ENCODE measurements at regions not wholly inside any gene's neighbourhood (a gene's known extent, or its start where the extent isn't known, plus 50 kb on each side); places are given as distances from the start of the nearest gene placed in this dataset.

DNA sequence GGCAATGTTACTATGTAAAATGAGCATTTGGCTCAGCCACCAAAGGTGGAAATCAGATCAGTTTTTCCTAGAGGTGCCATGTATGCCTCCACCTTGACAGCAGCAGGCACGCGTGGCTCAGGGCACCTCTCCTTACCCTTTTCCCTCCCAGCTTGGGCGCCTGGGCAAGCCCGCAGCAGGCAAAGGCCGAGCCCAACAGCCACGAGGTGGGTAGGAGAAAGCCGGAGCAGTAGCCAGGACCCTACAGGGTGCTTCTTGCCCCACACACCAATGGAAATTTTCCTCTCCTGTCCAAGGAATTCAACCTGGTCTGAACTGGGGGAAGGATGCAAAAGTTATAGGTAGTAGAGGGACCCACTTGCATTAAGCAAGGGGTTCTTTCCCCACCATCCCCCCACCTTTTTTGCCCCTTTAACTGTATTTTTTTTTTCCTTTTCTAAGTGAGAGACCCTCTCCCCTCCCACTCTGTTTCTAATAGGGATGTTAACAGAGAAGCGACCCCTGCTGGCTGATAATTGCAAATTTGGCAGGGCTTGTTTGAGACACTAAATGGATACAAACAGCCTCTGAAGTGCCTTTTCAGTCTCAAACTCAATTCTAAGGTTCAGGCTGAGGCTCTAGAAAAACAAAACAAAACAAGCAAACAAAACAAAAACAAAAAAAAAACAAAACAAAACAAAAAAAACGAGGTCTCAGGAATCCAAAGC lies 895.1 kb downstream of the PCDH18 start:
- Mint-ChIP-seq H3K4me1 (no peaks in the 10 kb centered on the region), H3K27ac (no peak overlapping the region), H3K4me3 (no peak overlapping the region)

DNA sequence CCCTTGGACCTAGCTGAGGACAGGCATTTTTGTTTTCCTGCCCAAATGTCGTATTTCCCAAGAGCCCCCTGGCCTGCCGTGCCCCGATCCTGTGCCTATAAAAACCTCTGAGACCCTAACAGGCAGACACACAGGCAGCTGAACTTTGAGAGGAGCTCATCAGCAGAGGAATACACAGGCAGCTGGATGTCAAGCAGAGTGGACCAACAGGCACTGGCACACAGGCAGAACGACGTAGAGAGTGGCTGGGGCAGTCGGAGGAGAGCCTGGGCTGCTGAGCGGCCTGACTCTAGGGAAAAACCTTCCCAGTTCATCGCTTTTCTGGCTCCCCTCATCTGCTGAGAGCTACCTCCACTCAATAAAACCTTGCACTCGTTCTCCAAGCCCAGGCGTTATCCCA lies 896.1 kb downstream of the PCDH18 start:
- peaks cover 16% of the 10 kb centered on the region for H3K9me3 Mint-ChIP-seq
- H3K27ac Mint-ChIP-seq = no peak overlapping the region
- DNase-seq (ENCODE audit: low spot score in 2 of 2) (no peak), ATAC-seq (no peak)
- no peaks in the 10 kb centered on the region for H3K36me3 Mint-ChIP-seq
- H3K4me1 Mint-ChIP-seq = no peaks in the 10 kb centered on the region
- no peak overlapping the region for H3K4me3 Mint-ChIP-seq

More for the DNA sequence above, 895.1 kb downstream of the PCDH18 start:
- Mint-ChIP-seq H3K9me3 (peaks cover 12% of the 10 kb centered on the region), H3K36me3 (no peaks in the 10 kb centered on the region)
- no peak for ATAC-seq
- no peak for DNase-seq (ENCODE audit: low spot score in 2 of 2)

DNA sequence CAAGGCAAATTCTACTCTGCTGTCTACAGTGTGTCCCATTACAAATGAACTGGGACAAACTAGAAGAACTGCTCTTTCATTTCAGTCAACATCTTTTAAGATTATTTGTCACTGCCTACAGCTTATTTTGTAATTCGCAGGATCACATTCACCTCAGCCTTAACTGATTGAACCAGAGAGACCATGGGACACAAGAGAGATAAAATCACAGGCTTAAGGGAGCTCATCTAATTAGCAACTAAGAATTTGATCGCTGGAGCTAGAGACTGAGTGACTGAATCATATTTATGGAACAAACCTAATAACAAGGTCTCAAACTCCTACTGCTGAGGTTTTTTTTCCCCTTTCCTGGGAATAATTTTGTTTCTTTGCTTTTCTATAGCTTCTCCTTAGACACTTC lies 898.2 kb downstream of the PCDH18 start:
- H3K4me1 Mint-ChIP-seq = no peaks in the 10 kb centered on the region
- no peak for ATAC-seq
- H3K36me3 Mint-ChIP-seq = no peaks in the 10 kb centered on the region
- peaks cover 16% of the 10 kb centered on the region for H3K9me3 Mint-ChIP-seq
- no peak overlapping the region for H3K27ac Mint-ChIP-seq
- no peak overlapping the region for H3K4me3 Mint-ChIP-seq
- DNase-seq (ENCODE audit: low spot score in 2 of 2) = no peak

DNA sequence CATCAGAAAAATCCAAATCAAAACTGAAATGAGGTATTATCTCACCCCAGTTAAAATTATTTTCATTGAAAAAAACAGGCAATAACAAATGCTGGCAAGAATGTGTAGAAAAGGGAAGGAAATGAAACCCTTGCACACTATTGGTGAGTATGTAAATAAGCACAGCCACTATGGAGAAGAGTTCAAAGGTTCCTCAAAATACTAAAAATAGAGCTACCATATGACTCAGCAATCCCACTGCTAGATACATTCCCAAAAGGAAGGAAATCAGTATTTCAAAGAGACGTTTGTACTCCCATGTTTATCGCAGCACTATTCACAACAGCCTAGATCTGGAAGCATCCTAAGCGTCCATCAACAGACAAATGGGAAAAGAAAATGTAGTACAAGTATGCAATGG lies 932.4 kb downstream of the PCDH18 start:
- ATAC-seq (no peak), DNase-seq (ENCODE audit: low spot score in 2 of 2) (no peak)
- Mint-ChIP-seq H3K4me1 (no peaks in the 10 kb centered on the region), H3K36me3 (no peaks in the 10 kb centered on the region), H3K9me3 (peaks cover 19% of the 10 kb centered on the region), H3K4me3 (no peak overlapping the region), H3K27ac (no peak overlapping the region)

DNA sequence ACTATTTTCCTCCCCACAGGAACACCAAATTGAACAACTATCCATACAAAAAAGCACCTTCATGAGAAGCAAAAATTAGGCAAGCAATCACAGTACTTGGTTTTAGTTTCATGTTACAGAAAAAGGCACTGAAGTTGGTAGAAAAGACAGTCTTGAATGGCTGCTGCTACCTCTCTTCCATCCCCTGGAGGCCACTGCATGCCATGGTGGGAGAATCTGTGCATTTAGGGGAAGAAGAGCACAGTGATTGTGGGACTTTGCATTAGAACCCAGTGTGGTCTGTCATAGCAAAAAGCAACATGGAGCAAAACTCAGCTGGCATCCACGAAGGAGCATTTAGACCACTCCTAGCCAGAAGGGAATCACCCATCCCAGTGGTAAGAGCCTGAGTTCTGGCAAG lies 941.9 kb downstream of the PCDH18 start:
- no peak overlapping the region for H3K27ac Mint-ChIP-seq
- no peaks in the 10 kb centered on the region for H3K36me3 Mint-ChIP-seq

DNA sequence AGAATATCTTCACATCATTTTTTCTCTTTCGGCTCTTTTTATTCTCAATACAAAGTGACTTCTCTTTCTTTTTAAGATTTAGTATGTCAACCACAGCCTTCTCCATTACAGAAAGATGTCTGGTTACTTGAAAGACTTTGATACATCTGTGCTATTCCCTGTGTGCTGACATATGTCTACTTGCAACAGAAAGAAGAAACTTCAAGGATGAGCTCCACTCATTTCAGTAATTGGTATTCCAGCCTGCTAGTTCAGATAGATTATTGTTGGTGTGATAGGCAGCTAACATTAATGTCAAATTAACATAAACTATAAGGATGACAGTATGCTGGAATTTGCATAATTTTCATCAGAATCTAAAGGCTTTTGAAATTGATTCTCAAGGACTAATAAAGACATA lies 948.7 kb downstream of the PCDH18 start:
- ATAC-seq = no peak
- Mint-ChIP-seq H3K4me3 (no peak overlapping the region), H3K9me3 (peaks cover 15% of the 10 kb centered on the region), H3K27ac (no peak overlapping the region), H3K4me1 (no peaks in the 10 kb centered on the region), H3K36me3 (no peaks in the 10 kb centered on the region)
- no peak for DNase-seq (ENCODE audit: low spot score in 2 of 2)

More for the DNA sequence above, 941.9 kb downstream of the PCDH18 start:
- no peak for ATAC-seq
- H3K4me1 Mint-ChIP-seq = no peaks in the 10 kb centered on the region
- H3K9me3 Mint-ChIP-seq = peaks cover 14% of the 10 kb centered on the region
- no peak overlapping the region for H3K4me3 Mint-ChIP-seq
- no peak for DNase-seq (ENCODE audit: low spot score in 2 of 2)

DNA sequence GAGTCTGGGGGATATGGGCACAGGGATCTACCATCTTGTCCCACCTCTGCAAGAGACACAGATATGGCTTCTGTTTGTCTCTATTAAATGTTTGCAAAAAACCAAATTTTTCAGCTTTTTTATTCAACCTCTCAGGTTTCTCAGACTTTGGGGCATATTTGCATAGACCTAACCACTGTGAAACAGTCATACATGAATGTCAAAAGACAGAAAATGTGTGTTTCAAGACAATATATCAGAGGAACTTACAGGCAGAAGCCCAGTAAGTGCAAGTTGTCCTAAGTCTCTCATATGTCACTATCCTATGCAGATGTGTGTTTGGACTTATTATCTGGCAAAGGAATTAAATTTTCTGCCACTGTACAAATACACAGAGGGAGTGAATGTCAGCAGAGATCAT lies 951.2 kb downstream of the PCDH18 start:
- Mint-ChIP-seq H3K4me1 (no peaks in the 10 kb centered on the region), H3K9me3 (peaks cover 13% of the 10 kb centered on the region), H3K36me3 (no peaks in the 10 kb centered on the region), H3K4me3 (no peak overlapping the region), H3K27ac (no peak overlapping the region)
- DNase-seq (ENCODE audit: low spot score in 2 of 2) (no peak), ATAC-seq (no peak)

DNA sequence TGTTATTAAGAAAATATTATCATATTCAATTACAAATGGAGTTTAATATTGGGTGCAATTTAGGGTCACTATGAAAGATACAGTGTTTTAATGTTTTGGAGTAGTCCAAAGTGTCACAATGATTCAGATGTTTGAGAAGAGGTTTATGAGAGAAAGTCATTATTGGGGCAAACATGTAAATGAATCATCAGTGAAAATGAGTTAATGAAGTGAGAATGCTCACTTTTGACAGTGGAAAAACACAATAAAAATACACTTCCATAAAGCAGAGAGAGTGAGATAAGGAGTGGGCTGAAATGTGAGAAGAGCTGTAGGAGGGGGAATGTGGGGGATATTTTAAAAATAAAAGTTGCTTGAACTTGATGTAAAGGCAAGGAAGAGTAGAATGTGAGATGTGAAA lies 957.1 kb downstream of the PCDH18 start:
- H3K36me3 Mint-ChIP-seq = no peaks in the 10 kb centered on the region
- no peak overlapping the region for H3K27ac Mint-ChIP-seq
- ATAC-seq = no peak
- no peak for DNase-seq (ENCODE audit: low spot score in 2 of 2)
- no peak overlapping the region for H3K4me3 Mint-ChIP-seq
- peaks cover 19% of the 10 kb centered on the region for H3K9me3 Mint-ChIP-seq
- no peaks in the 10 kb centered on the region for H3K4me1 Mint-ChIP-seq

DNA sequence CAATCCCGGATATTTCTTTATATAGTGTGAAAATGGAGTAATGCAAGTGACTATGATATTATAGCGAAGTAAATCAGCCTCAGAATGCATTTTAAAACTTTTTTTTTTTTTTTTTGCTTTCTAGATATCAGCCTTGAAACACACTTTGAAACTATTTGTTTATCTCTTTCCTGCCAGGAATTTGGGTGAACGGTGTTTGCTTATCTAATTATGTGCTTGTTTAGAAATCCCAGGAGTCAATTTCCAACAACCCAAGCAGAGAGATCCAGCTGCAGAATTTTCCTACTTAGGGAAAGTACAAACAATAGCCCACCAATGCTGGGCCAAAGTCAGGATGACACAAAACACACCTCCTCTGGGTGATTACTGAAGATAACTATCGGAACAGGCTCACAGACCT lies 958.8 kb downstream of the PCDH18 start:
- no peak overlapping the region for H3K4me3 Mint-ChIP-seq
- no peaks in the 10 kb centered on the region for H3K4me1 Mint-ChIP-seq
- DNase-seq (ENCODE audit: low spot score in 2 of 2) = no peak

DNA sequence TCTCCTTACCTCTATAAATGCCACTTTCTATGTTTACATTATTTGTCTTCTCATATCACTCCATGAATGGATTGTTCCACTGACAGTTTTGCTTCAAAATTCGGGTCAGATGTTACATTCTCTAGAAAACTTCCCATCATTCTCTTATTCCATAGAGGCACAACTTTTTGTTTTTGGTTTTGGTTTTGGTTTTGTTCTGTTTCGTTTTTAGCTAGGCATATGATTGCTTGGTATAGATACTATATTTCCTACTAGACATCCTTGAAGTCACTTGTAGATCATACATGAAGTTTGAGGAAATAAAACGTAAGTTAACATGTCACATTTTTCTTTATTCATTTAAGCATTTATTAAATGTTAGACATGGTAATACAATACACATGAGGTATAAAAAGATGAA lies 961.0 kb downstream of the PCDH18 start:
- Mint-ChIP-seq H3K9me3 (peaks cover 16% of the 10 kb centered on the region), H3K4me3 (no peak overlapping the region)

More for the DNA sequence above, 958.8 kb downstream of the PCDH18 start:
- no peak overlapping the region for H3K27ac Mint-ChIP-seq
- peaks cover 13% of the 10 kb centered on the region for H3K9me3 Mint-ChIP-seq
- no peak for ATAC-seq
- no peaks in the 10 kb centered on the region for H3K36me3 Mint-ChIP-seq

DNA sequence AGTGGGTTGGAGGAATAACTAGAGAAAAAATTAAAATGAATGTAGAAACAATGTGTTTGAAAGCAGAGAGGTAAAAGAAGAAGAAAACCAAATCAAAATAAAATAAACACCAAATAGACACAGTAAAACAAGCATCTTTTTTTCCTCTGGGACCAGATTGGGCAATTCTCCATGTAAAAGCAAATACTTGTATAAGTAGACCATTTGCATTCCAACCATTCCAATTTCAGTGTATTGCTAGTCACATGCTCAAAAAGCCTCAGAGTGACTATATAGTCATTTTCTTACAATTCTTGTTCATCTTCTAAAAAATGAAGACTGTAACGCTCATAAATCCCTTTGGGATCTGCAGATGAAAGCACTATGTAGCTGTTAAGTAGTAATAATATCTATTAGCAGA lies 969.5 kb downstream of the PCDH18 start:
- Mint-ChIP-seq H3K4me1 (no peaks in the 10 kb centered on the region), H3K9me3 (peaks cover 6% of the 10 kb centered on the region), H3K36me3 (no peaks in the 10 kb centered on the region), H3K4me3 (no peak overlapping the region), H3K27ac (no peak overlapping the region)
- ATAC-seq (no peak), DNase-seq (ENCODE audit: low spot score in 2 of 2) (no peak)

More for the DNA sequence above, 961.0 kb downstream of the PCDH18 start:
- DNase-seq (ENCODE audit: low spot score in 2 of 2) (no peak), ATAC-seq (no peak)
- Mint-ChIP-seq H3K36me3 (no peaks in the 10 kb centered on the region), H3K27ac (no peak overlapping the region), H3K4me1 (no peaks in the 10 kb centered on the region)

DNA sequence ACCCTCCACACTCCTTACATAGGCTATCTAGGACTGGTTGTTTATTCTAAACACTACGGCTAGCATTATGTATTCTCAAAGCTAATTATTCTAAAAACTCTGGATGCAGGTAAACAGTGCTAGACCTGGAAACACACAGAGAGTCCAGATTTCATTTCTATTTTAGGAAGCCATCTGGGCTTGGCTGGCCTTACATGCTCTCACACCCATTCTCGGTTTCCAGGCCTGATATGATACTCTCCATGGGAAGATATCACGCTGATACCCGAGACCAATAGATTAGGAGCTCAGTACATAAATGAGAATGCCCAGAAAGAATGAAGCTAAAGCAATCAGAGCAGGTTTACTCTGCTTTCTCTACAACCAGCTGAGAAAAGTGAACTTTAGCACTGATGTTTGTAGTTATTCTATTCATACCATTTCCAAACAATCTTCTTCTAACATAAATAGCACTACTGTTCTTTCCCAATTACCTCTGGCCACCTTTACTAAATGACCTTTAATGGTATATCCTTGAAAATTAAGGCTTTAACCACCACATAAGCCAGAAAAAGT lies 973.3 kb downstream of the PCDH18 start:
- Mint-ChIP-seq H3K36me3 (no peaks in the 10 kb centered on the region), H3K4me3 (no peak overlapping the region), H3K27ac (no peak overlapping the region), H3K9me3 (peaks cover 5% of the 10 kb centered on the region), H3K4me1 (no peaks in the 10 kb centered on the region)
- DNase-seq (ENCODE audit: low spot score in 2 of 2) = no peak
- no peak for ATAC-seq

DNA sequence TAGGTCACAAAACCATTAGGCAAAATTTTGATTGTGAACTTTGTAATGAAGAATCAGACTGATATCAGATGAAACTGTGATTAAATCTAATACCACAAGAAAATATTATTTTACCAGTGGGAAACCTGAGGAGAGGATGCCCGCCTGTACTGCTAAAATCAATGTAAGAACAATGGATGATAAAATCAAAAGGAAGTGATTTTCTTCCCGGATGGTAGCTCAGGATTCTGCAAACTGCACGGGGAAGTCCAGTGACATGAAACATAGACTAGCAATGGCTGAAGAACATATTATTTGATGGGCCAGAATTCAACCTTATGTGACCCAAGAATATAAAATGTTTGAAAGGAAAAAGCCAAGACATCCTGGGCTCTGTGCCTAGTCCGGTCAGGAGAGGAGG lies 974.9 kb downstream of the PCDH18 start:
- H3K4me1 Mint-ChIP-seq = no peaks in the 10 kb centered on the region
- no peak for ATAC-seq
- DNase-seq (ENCODE audit: low spot score in 2 of 2) = no peak
- no peaks in the 10 kb centered on the region for H3K36me3 Mint-ChIP-seq
- H3K9me3 Mint-ChIP-seq = peaks cover 2% of the 10 kb centered on the region
- no peak overlapping the region for H3K4me3 Mint-ChIP-seq
- no peak overlapping the region for H3K27ac Mint-ChIP-seq

DNA sequence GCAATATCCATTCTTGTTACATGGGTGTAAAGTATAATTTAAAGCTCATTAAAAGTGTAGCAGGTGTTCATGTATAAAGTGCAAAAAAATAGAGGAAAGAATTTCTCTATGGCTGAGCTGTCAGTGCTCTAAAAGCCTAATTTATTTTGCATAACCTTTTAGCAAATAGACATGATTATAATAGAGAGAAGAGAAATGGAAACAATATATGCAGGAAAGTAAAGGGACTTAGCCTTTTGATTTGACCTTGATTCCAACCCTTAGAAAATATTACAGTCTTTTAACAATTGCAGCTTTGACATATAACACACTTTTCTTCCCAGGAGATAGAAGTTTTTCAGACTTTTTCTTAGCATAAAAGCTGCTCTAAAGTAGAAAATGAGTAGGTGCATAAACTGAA lies 978.3 kb downstream of the PCDH18 start:
- Mint-ChIP-seq H3K36me3 (no peaks in the 10 kb centered on the region), H3K9me3 (peaks cover 6% of the 10 kb centered on the region)

DNA sequence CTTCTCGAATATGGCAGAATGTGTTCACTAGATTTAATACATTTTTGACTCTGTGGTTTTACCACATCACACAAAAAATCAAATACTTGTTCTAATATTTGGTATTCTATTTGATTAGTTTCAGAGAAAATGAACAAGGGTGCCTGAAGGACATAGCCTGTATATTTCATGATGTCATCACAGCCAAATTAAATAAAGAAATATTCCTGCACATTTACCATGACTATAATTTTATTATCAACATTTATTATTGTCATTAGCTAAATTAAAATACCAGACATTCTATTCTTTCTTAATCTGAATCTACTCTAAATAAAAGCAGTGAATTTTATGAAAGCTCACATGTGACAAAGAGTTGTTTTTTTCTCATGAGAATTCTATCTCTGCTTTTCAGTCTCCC lies 980.5 kb downstream of the PCDH18 start:
- ATAC-seq (no peak), DNase-seq (ENCODE audit: low spot score in 2 of 2) (no peak)
- Mint-ChIP-seq H3K4me3 (no peak overlapping the region), H3K4me1 (no peaks in the 10 kb centered on the region), H3K36me3 (no peaks in the 10 kb centered on the region), H3K27ac (no peak overlapping the region), H3K9me3 (peaks cover 6% of the 10 kb centered on the region)

More for the DNA sequence above, 978.3 kb downstream of the PCDH18 start:
- ATAC-seq (no peak), DNase-seq (ENCODE audit: low spot score in 2 of 2) (no peak)
- H3K4me3 Mint-ChIP-seq = no peak overlapping the region
- no peak overlapping the region for H3K27ac Mint-ChIP-seq
- no peaks in the 10 kb centered on the region for H3K4me1 Mint-ChIP-seq

DNA sequence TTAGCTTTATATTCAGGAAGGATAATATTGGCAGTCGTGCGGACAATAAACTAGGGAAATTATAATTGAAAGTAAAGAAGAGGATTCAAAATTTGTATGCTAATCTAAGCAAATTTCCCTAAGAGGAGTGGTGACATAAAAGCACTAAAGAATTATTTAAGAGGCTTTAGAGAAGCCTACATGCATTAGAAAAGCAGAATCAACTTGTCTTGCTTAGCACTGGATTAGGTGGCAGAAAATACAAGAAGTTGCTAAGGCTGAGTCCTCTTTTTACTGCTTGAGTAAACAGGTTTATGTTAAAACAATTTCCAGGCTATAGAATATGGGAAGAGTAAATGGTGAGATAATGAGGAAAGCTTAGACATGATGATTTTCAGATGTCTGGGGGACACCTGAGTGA lies 991.5 kb downstream of the PCDH18 start:
- Mint-ChIP-seq H3K36me3 (no peaks in the 10 kb centered on the region), H3K4me1 (no peaks in the 10 kb centered on the region), H3K27ac (no peak overlapping the region), H3K4me3 (no peak overlapping the region), H3K9me3 (peaks cover 23% of the 10 kb centered on the region)
- DNase-seq (ENCODE audit: low spot score in 2 of 2) = no peak
- ATAC-seq = no peak

All from stimulated activated effector memory CD8-positive, alpha-beta T cell treated with anti-CD3 and anti-CD28 coated beads, Interleukin-12 subunit alpha, Interleukin-12 subunit beta, amount 100 ng/mL, for 72 hours (primary cell).